ENCODE measurements at regions not wholly inside any gene's neighbourhood (a gene's known extent, or its start where the extent isn't known, plus 50 kb on each side); places are given as distances from the start of the nearest gene placed in this dataset.
"Not testable (repeated sequence)": the region's sequence is repeated elsewhere in the genome, so short reads cannot be mapped to it uniquely, and the experiment has no call there.

DNA sequence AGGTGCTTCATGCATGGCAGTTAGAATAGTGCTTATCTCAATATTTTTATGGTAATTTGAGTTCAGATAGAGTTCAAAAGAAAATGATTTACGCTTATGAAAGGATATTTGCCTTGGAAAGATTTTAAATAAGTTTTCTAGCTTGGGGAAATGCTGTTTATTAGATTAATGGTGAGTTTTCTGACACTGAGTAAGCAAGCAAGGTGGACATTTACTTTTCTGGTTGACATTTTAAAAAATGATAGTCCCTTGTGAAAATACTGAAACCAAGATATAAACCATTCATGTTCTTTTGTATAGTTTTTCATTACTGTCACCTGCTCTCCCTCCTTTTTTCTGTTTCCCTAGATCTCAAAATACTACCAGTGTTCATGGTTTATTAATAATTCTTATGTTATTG lies 1034.8 kb upstream of the SPRY2 start:
- POLR2A ChIA-PET = no interaction called here
- no peaks in the 10 kb centered on the region for H3K27me3 ChIP-seq (ENCODE audit: control insufficient read depth in 2 of 2, insufficient read depth in 2 of 2, low read length in 2 of 2)
- no peak overlapping the region for H3K9ac ChIP-seq (replicated peaks; ENCODE audit: extremely low read depth, insufficient read depth, low read length)
- H3K9me1 ChIP-seq (replicated peaks; ENCODE audit: control insufficient read depth, extremely low read depth, insufficient read depth, low read length) = no peaks in the 10 kb centered on the region
- no peak overlapping the region for H3K4me3 ChIP-seq (replicated peaks in 1 of 3; ENCODE audit: insufficient read depth in 1 of 3, low read depth in 1 of 3, low read length in 3 of 3)
- CTCF ChIA-PET = no interaction called here
- H3K79me2 ChIP-seq (ENCODE audit: control insufficient read depth, insufficient read depth, low read length) = no peaks in the 10 kb centered on the region
- BruUV-seq (replicated peaks) = no TSS peak
- TF ChIP-seq FOS (IDR thresholded peaks at IDR 0.05; ENCODE audit: borderline replicate concordance, insufficient read depth, low read length) = no peak
- no peak for TF ChIP-seq POLR2A (IDR thresholded peaks at IDR 0.05; ENCODE audit: low read depth, low read length)
- TF ChIP-seq GATA2 (IDR thresholded peaks at IDR 0.05; ENCODE audit: insufficient read depth, insufficient read length, low read depth, low read length) = no peak
- TF ChIP-seq, protein P1, sequence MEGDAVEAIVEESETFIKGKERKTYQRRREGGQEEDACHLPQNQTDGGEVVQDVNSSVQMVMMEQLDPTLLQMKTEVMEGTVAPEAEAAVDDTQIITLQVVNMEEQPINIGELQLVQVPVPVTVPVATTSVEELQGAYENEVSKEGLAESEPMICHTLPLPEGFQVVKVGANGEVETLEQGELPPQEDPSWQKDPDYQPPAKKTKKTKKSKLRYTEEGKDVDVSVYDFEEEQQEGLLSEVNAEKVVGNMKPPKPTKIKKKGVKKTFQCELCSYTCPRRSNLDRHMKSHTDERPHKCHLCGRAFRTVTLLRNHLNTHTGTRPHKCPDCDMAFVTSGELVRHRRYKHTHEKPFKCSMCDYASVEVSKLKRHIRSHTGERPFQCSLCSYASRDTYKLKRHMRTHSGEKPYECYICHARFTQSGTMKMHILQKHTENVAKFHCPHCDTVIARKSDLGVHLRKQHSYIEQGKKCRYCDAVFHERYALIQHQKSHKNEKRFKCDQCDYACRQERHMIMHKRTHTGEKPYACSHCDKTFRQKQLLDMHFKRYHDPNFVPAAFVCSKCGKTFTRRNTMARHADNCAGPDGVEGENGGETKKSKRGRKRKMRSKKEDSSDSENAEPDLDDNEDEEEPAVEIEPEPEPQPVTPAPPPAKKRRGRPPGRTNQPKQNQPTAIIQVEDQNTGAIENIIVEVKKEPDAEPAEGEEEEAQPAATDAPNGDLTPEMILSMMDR (IDR thresholded peaks at IDR 0.05; ENCODE audit: extremely low read depth in 1 of 2, insufficient read depth in 1 of 2, low read depth in 1 of 2, low read length in 2 of 2) = no peak
- no peak for TF ChIP-seq JUN (IDR thresholded peaks at IDR 0.05; ENCODE audit: borderline replicate concordance, insufficient read depth, insufficient read length, low read depth)
- TF ChIP-seq EZH2 (IDR thresholded peaks at IDR 0.05; ENCODE audit: borderline replicate concordance, low read depth, low read length, severe bottlenecking) = no peak
- TF ChIP-seq, protein P2, sequence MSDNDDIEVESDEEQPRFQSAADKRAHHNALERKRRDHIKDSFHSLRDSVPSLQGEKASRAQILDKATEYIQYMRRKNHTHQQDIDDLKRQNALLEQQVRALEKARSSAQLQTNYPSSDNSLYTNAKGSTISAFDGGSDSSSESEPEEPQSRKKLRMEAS (IDR thresholded peaks at IDR 0.05; ENCODE audit: insufficient read depth, insufficient read length) = no peak
- TF ChIP-seq POLR2AphosphoS5 (IDR thresholded peaks at IDR 0.05; ENCODE audit: insufficient read depth, low read depth, low read length) = no peak
- no peak for TF ChIP-seq MYC (IDR thresholded peaks at IDR 0.05; ENCODE audit: low read depth, low read length)
- H3K27ac ChIP-seq (ENCODE audit: insufficient read depth, low read depth, low read length) = no peak overlapping the region
- no peak overlapping the region for H2AFZ ChIP-seq (ENCODE audit: low read depth, low read length)
- no peaks in the 10 kb centered on the region for H4K20me1 ChIP-seq (replicated peaks; ENCODE audit: control insufficient read depth, extremely low read depth, insufficient read depth, low read length)
- dilution Hi-C loops (cut with MboI; ENCODE audit: extremely low pct_ligation_motif_present, low sequenced_read_pairs) (no loop called here), intact Hi-C loops (cut with micrococcal nuclease) (no loop called here)
- FAIRE-seq = no peak
- H3K4me1 ChIP-seq (ENCODE audit: control insufficient read depth, extremely low read depth, insufficient read depth, low read length) = no peaks in the 10 kb centered on the region
- no peak overlapping the region for H3K4me2 ChIP-seq (ENCODE audit: insufficient read depth, low read length)
- no peaks in the 10 kb centered on the region for H3K36me3 ChIP-seq (ENCODE audit: control insufficient read depth in 2 of 2, extremely low read depth in 1 of 2, insufficient read depth in 2 of 2, low read length in 2 of 2)
- no peaks in the 10 kb centered on the region for H3K9me3 ChIP-seq (replicated peaks; ENCODE audit: control insufficient read depth, insufficient read depth, low read length)
- no peak for DNase-seq (ENCODE audit: low read depth, low spot score)

DNA sequence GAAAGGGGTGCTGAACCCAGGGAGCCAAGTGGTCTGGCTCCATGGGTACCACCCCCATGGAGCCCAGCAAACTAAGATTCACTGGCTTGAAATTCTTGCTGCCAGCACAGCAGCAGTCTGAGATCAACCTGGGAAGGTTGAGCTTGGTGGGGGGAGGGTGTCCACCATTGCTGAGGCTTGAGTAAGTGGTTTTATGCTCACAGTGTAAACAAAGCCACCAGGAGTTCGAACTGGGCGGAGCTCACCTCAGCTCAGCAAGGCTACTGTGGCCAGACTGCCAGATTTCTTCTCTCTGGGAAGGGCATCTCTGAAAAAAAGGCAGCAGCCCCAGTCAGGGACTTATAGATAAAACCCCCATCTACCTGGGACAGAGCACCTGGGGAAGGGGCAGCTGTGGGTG lies 1021.8 kb upstream of the SPRY2 start:
- intact Hi-C loops (cut with micrococcal nuclease); DNase-seq (ENCODE audit: low read depth, low spot score); H4K20me1 ChIP-seq (replicated peaks; ENCODE audit: control insufficient read depth, extremely low read depth, insufficient read depth, low read length); H3K9ac ChIP-seq (replicated peaks; ENCODE audit: extremely low read depth, insufficient read depth, low read length); H3K9me3 ChIP-seq (replicated peaks; ENCODE audit: control insufficient read depth, insufficient read depth, low read length); H3K4me3 ChIP-seq (replicated peaks in 1 of 3; ENCODE audit: insufficient read depth in 1 of 3, low read depth in 1 of 3, low read length in 3 of 3); H3K9me1 ChIP-seq (replicated peaks; ENCODE audit: control insufficient read depth, extremely low read depth, insufficient read depth, low read length); H2AFZ ChIP-seq (ENCODE audit: low read depth, low read length); H3K4me1 ChIP-seq (ENCODE audit: control insufficient read depth, extremely low read depth, insufficient read depth, low read length); BruUV-seq (replicated peaks); H3K79me2 ChIP-seq (ENCODE audit: control insufficient read depth, insufficient read depth, low read length); H3K4me2 ChIP-seq (ENCODE audit: insufficient read depth, low read length); dilution Hi-C loops (cut with MboI; ENCODE audit: extremely low pct_ligation_motif_present, low sequenced_read_pairs); FAIRE-seq; H3K27ac ChIP-seq (ENCODE audit: insufficient read depth, low read depth, low read length); POLR2A ChIA-PET; CTCF ChIA-PET; H3K36me3 ChIP-seq (ENCODE audit: control insufficient read depth in 2 of 2, extremely low read depth in 1 of 2, insufficient read depth in 2 of 2, low read length in 2 of 2); H3K27me3 ChIP-seq (ENCODE audit: control insufficient read depth in 2 of 2, insufficient read depth in 2 of 2, low read length in 2 of 2): not testable (repeated sequence)

Measured in endothelial cell of umbilical vein (primary cell).